Ureter (tissue), 1 donor: ENCODE measurements at regions not wholly inside any gene's neighbourhood (a gene's known extent, or its start where the extent isn't known, plus 50 kb on each side); places are given as distances from the start of the nearest gene placed in this dataset.
"Not testable (repeated sequence)": the region's sequence is repeated elsewhere in the genome, so short reads cannot be mapped to it uniquely, and the experiment has no call there.

Source experiments
- DNase-seq: peaks from one replicate; pipeline ENCODE4 v3.0.0-alpha.2; 2020; ENCODE audit warnings: low spot score
- donor health status: DM: yes; HTN: yes; CAD: no.

DNA sequence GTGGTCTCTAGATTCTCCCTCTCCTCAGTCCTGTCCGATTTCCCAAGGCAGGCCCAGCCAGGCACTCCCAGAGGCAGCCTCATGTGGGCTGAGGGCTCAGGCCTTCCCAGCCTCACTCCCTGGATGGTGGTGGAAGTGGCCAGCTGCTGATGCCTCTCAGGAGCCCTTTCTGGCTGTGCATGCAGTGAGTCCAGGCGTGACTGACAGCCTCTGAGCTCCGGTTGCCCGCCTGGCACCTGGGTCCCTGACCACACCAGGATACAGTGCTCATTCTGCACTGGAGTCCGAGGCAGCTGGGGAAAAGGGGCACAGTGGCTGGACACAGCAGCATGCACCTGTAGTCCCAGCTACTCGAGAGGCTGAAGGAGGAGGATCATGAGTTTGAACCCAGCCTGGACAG lies 132.6 kb downstream of the CUL2 start:
- no peak for DNase-seq

DNA sequence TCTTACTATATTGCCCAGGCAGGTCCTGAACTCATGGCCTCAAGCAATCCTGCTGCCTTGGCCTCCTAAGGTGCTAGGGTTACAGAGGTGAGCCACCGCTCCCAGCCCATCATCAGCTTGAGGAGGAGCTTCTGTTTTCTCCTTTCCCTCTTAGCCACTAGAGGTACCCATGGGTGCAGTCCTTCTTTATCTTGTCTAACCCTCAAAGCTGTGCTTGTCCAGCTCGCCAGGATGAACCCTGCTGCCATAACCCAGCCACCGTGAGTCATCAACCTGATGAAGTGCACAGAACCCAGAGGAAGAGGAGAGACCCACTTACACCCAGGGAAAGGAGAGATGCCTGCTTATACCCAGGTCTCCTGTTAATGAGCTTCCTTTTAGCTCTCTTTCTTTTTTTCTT lies 133.4 kb downstream of the CUL2 start:
- DNase-seq = no peak

DNA sequence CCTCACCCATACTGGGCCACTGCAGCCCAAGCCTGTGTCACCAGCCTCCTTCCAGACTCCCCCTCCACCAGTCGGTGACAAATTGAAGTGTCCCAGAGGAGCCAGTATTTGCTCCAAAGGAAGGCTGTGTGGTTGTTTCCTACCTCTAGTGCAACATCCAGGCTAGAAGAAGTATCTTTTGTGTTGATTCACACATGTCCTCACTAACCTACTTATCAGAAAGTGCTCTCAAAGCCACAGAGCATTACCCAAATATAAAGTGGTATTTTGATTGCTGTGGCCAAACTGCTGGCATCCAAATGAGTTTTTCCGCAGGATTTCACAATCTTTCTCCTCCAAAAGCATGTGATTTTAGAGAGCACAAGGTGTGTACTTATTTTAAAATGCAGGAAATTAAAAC lies 134.8 kb downstream of the CUL2 start:
- DNase-seq = no peak

DNA sequence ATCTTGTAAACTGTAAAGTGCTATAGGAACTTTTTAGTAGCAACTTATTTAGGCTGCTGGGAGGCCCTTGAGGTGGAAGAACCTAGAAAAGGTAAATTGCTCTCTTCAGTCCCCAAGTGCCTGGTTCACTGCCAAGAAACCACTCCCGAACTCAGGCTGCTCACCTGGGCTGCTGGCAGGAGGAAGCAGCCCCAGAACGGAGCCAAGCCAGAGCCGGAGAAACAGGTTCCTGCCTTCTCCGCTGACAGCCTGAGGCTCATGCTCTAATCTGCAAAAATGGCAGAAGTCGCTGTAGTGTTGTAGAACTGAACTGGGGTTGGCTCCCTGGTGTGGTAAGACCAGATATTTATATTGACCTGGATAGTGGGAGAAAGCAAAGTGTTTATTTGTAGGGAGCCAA lies 136.0 kb downstream of the CUL2 start:
- DNase-seq = peak; percentile 89

DNA sequence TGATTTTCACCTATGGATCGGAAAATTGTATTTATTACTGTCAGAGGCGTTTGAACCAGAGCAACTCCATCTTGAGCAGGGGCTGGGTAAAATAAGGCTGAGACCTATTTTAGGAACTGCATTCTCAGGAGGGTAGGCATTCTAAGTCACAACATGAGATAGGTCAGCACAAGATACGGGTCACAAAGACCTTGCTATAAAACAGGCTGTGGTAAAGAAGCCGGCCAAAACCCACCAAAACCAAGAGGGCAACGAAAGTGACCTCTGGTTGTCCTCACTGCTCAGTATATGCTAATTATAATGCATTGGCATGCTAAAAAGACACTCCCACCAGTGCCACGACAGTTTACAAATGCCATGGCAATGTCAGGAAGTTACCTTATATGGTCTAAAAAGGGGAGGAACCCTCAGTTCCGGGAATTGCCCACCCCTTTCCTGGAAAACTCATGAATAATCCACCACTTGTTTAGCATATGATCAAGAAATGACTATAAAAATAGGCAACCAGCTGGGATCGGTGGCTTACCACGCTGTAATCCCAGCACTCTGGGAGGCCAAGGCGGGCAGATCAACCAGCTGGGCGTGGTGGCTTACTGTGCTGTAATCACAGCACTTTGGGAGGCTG lies 136.3 kb upstream of the PARD3 start:
- DNase-seq = not testable (repeated sequence)

DNA sequence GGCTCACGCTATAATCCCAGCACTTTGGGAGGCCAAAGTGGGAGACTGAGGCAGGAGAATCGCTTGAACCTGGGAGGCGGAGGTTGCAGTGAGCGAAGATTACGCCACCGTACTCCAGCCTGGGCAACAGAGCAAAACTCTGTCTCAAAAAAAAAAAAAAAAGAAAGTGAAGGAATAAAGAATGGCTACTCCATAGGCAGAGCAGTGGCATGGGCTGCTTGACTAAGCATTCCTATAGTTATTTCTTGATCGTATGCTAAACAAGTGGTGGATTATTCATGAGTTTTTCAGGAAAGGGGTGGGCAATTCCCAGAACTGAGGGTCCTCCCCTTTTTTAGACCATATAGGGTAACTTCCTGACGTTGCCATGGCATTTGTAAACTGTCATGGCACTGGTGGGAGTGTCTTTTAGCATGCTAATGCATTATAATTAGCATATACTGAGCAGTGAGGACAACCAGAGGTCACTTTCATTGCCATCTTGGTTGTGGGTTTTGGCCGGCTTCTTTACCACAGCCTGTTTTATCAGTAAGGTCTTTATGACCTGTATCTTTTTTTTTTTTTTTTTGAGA lies 130.9 kb upstream of the PARD3 start:
- not testable (repeated sequence) for DNase-seq

DNA sequence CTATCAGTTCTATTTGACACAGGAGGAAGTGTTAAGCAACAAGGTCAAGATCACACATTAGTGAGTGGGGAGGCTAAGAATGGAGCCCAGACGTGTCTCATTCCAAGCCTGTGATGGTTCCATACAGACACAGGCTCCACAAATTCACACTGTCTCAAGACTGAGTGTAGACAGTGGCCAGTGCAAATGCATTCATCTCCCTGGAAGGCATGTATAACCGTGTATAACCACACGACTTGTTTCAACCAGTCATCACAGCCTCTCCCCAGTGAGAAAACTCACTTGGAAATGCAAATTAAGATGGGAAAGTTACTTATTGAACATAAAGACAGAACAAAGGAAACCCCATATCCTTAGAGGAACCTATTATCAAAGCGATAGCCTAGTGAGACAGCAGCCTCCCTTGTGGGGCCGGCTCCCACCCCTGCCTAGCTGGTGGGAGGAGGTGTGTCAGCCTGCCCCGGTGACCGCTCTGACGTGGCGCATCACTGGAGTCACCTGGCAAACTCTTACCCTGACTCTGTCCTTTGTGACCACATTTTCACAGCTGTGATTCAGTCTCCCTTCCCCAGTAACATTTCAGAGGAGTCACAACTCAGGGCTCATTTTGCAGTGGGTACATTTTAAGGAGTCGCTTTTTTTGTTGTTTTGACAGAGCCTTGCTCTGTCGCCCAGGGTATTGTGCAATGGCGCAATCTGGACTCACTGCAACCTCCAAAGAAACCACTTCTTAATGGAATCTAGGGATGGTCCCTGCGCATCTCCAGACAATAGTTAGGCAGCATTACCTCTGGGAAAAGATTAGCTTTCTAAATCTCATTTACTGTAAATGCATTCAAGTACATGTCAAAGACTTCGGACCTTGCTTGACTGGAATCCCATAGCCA lies 126.6 kb upstream of the PARD3 start:
- no peak for DNase-seq

DNA sequence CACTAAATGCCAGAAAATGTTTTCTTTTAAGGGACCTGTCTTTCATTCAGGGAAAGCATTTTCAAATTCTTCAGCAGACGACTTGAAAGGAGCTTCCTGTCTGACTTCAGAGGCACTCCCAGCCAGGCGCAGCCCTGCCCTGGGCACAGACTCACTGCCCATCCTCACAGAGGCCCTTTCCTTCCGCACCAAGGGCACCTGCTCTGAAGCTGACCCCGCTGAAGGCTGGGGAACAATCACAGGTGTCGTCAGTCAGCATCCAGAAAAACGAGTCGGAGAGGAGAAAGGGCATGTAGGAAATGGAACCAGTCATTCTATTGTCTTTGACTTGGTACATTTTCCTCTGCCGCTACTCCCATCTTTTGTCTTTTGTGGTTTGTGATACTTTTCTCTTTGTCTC lies 125.3 kb upstream of the PARD3 start:
- no peak for DNase-seq

DNA sequence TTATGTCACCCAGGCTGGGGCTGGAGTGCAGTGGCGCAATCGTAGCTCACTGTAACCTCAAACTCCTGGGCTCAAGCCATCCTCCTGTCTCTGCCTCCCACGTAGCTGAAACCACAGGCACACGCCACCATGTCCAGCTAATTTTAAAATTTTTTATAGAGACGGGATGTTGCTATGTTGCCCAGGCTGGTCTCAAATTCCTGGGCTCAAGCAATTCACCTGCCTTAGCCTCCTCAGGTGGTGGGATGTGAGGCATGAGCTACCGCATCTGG lies 123.2 kb upstream of the PARD3 start:
- DNase-seq = no peak

DNA sequence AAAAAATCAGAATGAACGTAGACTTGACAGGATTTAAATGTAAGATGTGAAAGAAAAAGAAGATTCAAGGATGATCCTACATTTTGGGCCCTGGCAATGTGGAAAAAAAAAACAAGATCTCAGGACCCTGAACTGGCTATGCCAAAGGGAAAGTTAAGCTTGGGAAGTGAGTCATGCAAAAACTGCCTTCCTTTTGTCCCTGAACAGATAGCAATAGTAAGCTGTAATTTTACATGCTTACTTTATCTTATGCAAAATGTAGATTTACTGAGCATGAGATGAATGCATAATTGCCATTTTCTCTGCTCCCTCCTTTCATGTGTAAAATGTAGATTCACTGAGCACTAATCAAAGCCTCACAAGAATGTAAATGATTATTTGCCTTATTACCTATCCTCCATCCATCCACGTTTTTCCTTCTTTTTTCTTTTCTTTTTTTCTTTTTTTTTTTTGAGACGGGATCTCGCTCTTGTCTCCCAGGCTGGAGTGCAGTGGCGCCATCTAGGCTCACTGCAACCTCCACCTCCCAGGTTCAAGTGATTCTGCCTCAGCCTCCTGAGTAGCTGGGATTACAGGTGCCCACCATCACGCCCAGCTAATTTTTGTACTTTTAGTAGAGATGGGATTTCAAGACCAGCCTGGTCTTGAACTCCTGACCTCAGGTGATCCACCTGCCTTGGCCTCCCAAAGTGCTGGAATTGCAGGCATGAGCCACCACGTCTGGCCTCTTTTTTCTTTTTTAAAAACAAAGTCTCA lies 122.7 kb upstream of the PARD3 start:
- not testable (repeated sequence) for DNase-seq

DNA sequence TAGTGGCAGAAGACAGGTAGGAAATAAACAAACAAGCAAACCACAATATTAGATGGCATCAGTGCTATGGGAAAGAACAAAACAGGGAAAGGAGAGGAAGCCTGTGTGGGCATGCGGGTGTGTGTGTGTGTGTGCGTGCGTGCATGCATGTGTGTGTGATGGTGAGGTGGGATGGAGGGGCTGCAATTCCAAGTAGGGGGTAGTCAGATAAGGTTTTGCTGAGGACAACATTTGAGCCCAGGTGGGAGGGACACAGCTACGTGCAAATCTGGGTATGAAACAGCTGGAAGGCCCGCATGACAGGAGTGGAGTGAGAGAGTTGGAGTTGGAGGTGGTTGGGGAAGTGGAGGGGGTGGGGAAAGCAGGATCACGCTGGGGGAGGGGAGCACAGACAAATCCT lies 121.0 kb upstream of the PARD3 start:
- DNase-seq = no peak

DNA sequence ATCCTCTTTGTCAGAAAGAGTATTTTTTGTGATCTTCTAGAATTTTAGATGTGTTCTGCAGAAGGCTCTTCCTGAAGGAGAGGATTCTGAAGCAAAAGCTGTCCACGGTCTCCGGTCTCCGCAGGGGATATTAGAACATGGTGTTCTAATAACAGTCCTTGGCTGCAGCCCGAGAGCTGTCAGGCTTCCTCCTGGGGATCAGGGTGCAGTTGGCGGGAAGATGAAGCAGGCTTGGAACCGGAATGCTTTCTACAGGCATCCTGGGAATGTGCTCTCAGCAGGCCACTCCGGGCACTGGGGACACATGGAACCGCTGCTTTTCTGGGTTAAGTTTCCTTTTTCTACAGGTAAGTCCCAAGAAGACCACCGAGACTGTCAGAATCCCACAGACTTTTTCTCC lies 118.6 kb upstream of the PARD3 start:
- peak; percentile 72 for DNase-seq

DNA sequence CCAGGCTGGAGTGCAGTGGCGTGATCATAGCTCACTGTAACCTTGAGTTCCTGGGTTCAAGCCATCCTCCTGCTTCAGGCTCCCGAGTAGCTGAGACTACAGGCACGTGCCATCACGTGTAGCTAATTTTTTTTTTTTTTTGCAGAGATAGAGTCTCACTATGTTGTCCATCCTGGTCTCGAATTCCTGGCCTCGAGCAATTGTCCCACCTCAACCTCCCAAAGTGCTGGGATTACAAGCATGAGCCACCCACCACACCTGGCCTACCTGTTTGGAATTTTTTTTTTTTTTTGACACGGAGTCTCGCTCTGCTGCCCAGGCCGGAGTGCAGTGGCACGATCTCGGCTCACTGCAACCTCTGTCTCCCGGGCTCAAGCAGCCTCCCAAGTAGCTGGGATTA lies 117.1 kb upstream of the PARD3 start:
- DNase-seq = no peak

DNA sequence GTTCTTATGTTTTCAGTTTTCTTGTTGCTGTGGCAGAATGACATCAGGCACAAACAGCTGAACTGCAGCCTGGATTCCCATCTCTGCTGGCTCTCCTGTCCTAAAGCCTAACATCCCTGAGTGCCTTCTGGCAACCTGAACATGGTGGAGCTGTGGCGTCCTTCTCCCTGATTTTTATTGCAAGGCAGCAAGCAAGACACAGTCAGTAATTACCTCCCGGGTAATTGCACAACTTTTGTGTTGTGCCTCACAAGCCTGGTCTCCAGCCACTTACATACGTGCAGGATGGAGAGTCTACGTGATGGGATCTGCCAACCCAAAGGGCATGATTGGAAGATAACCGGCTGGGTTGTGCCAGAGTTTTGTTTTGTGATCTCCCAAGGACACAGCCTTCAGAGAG lies 116.1 kb upstream of the PARD3 start:
- DNase-seq = no peak

DNA sequence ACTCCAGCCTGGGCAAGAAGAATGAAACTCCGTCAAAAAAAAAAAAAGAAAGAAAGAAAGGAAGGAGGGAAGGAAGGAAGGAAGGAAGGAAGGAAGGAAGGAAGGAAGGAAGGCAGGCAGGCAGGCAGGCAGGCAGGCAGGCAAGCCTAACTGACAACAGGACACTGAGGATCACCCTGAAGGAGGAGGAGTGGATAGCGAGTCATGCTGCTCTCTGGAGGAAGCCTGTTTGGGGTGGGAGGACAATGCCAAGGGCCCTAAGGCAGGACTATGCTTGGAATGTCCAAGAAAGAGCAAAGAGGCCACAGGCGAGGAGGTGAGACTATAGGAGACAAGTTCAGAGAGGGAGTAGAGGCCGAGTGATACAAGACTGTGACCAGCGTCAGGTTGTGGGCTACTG lies 107.0 kb upstream of the PARD3 start:
- DNase-seq = no peak

DNA sequence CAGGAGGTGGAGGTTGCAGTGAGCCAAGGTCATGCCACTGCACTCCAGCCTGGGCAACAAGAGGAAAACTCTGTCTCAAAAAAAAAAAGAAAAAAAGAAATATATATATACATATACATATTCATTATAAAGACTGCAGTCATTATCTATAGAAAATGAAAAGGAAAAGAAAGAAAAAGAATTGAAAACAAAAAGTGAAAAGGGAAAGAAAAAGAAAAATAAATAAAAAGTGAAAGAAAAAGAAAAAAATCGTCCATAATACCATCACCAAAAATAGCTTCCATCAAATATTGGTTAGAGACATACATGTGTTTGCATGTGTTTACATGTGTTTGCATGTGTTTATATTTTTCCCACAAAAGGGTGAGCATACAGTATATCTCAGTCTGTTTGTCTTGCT lies 105.5 kb upstream of the PARD3 start:
- DNase-seq = no peak

DNA sequence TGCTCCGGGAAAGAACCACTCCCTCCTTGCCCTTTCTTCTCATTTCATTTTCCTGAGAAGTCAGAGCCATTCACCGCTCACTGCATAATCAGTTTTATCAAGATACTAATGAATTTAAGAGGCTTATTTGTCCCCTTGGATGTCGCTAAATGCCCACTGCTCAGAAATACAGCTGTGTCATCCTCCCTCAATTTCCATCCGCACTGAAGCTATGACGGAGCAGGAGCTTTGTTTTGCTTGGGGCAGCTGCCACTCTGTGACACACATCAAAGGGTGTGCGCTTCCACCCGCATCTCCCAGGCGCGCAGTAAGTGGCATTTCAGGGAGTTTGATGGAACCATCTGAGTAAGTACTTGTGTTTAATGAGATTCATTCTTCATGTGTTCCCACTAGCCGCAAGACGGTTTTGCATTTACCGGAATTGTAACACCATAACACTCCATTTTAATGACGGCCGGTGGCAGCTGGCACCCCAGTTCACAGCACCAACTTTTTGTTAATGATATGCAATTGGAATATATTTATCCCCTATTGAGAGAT lies 103.8 kb upstream of the PARD3 start:
- no peak for DNase-seq

DNA sequence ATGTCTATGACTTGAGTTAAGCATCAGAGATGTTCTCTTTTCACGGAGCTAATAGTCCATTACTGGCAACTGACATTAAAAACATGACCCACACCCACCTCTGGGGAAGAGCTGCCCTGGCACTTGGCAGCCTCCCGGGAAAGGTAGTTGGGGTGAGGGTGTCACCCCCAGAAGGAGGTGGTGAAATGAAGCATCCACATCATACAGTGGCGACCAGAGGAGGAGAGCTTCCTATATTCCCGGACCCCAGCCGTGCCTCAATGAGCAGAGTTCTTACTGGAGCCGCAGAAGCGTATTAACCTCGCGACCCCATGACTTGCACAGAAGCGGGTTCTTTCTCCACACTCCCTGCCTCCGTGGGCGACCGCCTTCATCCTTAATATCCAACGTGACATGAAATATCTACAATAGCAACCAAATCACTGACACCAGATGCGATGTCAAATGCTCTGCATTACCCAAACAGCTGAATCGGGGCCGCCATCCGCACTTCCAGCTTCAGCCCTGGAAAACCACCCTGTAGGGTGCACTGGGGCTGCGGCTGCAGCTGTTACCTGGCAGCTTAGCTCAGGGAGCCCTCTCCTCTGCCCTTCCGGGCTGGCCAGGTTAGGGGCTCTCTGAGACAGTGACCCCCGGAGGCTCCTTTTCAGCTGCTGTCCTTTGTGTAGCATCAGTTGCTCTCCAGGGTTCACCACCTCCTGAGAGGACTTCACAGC lies 103.1 kb upstream of the PARD3 start:
- DNase-seq = no peak

DNA sequence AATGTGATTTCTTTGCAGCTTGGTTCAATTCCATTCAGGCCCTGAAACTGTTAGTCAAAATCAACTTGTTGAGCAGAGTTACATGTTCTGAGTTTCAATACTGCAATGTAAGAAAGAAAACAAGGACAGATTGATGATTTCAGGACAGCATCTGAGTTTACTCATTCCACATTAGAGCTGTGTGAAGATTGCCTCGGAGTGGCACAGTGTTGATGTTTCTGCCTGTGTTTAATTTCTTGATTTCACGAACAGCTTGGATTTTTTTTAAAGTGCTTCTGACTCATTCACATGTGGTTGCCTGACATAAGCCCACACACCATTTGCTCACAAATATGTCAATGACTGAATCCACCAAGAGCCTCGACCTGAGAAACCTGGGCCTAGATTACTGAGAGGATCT lies 101.2 kb upstream of the PARD3 start:
- DNase-seq = no peak

DNA sequence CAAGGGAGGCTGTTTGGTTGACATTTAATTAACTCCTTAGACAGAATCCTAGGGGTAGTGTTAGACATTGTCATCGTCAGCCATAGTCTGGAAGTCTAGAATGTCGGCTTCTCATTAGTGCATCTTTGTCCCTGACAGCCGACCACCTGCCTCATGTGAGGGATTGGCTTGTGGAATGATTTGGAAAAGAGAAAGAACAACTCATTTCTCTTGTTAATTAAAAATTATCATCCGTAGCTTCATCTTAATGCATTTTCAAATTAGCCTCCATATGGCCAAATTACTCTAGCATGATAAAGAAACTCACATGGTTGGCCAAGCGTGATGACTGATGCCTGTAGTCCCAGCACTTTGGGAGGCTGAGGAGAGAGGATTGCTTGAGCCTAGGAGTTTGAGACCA lies 97.7 kb upstream of the PARD3 start:
- DNase-seq = no peak

DNA sequence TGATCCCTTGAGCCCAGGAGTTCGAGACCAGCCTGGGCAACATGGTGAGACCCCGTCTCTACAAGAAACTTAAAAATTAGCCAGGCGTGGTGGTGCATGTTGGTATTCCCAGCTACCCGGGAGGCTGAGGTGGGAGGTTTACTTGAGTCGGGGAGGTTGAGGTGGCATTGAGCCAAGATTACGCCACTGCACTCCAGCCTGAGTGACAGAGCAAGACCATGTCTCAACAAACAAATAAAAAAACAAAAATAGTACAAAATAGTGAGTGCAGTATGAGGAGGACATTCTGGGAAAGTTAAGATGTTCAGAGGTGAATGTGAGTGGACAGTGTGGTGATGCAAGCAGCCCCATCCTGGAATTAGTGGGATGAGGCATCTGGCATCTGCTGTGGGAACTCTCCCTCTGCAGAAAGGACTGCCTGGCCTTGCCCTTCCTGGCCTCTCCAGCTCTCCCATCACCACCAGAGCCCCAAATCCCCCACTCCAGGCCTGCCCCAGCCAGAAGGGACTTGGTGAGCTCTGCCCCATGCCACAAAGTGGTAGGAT lies 96.6 kb upstream of the PARD3 start:
- DNase-seq = no peak

DNA sequence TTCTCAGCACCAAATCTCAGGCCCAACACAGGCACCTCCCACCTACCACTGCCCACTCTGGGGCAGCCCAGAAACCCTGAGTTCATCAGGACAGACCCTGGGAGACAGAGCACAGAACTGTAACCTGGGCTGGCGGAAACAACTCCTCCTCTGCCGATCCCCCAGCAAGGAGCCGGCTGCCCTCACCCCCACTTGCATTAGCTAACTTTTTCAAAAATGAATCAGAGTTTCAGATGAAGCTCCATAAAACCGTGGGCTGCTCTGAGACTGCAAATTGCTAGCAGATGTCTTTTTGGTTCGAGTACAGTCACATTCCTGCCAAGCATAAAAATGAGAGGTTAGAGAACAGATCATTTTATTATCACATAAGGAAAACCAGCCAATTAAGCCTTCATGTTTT lies 93.4 kb upstream of the PARD3 start:
- no peak for DNase-seq
